Astrocyte (in vitro differentiated cells and primary cell): ENCODE measurements at regions not wholly inside any gene's neighbourhood (a gene's known extent, or its start where the extent isn't known, plus 50 kb on each side); places are given as distances from the start of the nearest gene placed in this dataset.

ENCODE experiments used
- CTCF ChIP-seq: IDR thresholded peaks from 2 replicates; pipeline ENCODE4 v1.5.1; 2011; ENCODE audit warnings: low read depth, mild to moderate bottlenecking, inconsistent platforms, low read length, moderate library complexity; ENCODE audit not compliant: insufficient read depth
- EZH2 ChIP-seq: IDR thresholded peaks from 2 replicates; pipeline ENCODE4 v1.6.1; 2012; ENCODE audit warnings: mild to moderate bottlenecking, low read length, inconsistent platforms; ENCODE audit not compliant: insufficient read depth

DNA sequence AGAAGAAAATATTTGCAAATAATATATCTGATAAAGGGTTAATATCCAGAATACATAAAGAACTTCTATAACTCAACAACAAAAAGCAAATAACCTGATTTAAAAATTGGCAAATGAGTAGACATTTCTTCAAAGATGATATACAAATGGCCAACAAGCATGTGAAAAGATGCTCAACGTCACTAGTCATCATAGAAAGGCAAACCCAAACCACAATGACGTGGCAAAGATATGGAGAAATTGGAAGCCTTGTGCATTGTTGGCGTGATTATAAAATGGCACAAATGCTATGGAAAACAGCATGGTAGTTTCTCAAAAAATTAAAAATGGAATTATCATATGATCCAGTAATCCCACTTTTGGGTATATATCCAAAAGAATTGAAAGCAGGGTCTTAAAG is 466.3 kb downstream of the TBC1D22A start:
- TF ChIP-seq EZH2 (no peak), CTCF (no peak)
